ENCODE measurements at regions not wholly inside any gene's neighbourhood (a gene's known extent, or its start where the extent isn't known, plus 50 kb on each side); places are given as distances from the start of the nearest gene placed in this dataset.

DNA sequence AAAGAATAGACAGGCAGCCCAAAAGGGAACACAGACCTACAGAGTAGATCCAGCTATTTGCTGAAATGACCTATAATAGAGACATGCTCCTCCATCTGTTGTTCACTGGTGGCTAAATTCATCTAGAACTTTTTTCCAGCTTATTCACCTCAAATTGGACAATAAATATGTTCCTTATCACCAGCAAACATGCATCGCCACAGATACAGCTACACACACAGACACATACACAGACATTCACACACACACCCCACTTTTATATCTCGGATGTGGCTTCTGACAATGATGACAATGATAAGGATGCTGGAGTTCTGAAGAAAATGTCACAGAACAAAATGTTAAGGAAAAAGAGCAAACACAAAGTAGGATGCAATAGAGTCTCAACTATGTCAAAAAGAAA lies 175.4 kb downstream of the LSM5 start:
- TF ChIP-seq, protein P1, sequence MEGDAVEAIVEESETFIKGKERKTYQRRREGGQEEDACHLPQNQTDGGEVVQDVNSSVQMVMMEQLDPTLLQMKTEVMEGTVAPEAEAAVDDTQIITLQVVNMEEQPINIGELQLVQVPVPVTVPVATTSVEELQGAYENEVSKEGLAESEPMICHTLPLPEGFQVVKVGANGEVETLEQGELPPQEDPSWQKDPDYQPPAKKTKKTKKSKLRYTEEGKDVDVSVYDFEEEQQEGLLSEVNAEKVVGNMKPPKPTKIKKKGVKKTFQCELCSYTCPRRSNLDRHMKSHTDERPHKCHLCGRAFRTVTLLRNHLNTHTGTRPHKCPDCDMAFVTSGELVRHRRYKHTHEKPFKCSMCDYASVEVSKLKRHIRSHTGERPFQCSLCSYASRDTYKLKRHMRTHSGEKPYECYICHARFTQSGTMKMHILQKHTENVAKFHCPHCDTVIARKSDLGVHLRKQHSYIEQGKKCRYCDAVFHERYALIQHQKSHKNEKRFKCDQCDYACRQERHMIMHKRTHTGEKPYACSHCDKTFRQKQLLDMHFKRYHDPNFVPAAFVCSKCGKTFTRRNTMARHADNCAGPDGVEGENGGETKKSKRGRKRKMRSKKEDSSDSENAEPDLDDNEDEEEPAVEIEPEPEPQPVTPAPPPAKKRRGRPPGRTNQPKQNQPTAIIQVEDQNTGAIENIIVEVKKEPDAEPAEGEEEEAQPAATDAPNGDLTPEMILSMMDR (IDR thresholded peaks at IDR 0.05; ENCODE audit: low read depth, low read length): no peak
- TF ChIP-seq MYC (IDR thresholded peaks at IDR 0.05; ENCODE audit: low read depth, low read length): no peak
- TF ChIP-seq POLR2A (IDR thresholded peaks at IDR 0.05; ENCODE audit: extremely low read depth, insufficient read length): no peak
- TF ChIP-seq, protein P2, sequence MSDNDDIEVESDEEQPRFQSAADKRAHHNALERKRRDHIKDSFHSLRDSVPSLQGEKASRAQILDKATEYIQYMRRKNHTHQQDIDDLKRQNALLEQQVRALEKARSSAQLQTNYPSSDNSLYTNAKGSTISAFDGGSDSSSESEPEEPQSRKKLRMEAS (IDR thresholded peaks at IDR 0.05; ENCODE audit: low read depth, low read length): no peak
